Activated CD8-positive, alpha-beta T cell treated with anti-CD3 and anti-CD28 coated beads, Interleukin-2, amount 10 ng/mL, durations not matched to agents 7 days and 5 days (primary cell): ENCODE measurements at regions not wholly inside any gene's neighbourhood (a gene's known extent, or its start where the extent isn't known, plus 50 kb on each side); places are given as distances from the start of the nearest gene placed in this dataset.

Experiments used
- ATAC-seq: fragments of 150-1000 bp; cut with Tn5 transposase; one replicate; pipeline ENCODE4 v1.10.0; 2021; ENCODE audit warnings: moderate library complexity
- CTCF ChIA-PET: fragments of 350-600 bp; sonication (Branson Sonifier 250); formaldehyde crosslinking; loops from one replicate; lab custom pipeline; 2021; ENCODE audit warnings: antibody characterized with exemption; lab: Charles Lee
- POLR2A ChIA-PET: fragments of 350-600 bp; sonication (Branson Sonifier 250); formaldehyde crosslinking; loops from one replicate; lab custom pipeline; 2021; ENCODE audit warnings: antibody characterized with exemption; lab: Charles Lee
- DNase-seq: peaks from one replicate; pipeline ENCODE4 v3.0.0-alpha.2; 2020
- H3K27ac Mint-ChIP-seq: one replicate; pipeline ENCODE4 v1.8.0; 2021; ENCODE audit warnings: mild to moderate bottlenecking, mixed read lengths
- H3K27me3 Mint-ChIP-seq: one replicate; pipeline ENCODE4 v1.8.0; 2021; ENCODE audit warnings: low read depth, mixed read lengths
- H3K36me3 Mint-ChIP-seq: one replicate; pipeline ENCODE4 v1.8.0; 2021; ENCODE audit warnings: low read depth, mixed read lengths
- H3K4me1 Mint-ChIP-seq: one replicate; pipeline ENCODE4 v1.8.0; 2021; ENCODE audit warnings: low read depth, mixed read lengths
- H3K4me3 Mint-ChIP-seq: one replicate; pipeline ENCODE4 v1.8.0; 2021; ENCODE audit warnings: mild to moderate bottlenecking, mixed read lengths
- H3K9me3 Mint-ChIP-seq: one replicate; pipeline ENCODE4 v1.8.0; 2022; ENCODE audit warnings: mixed read lengths; ENCODE audit not compliant: insufficient read depth

DNA sequence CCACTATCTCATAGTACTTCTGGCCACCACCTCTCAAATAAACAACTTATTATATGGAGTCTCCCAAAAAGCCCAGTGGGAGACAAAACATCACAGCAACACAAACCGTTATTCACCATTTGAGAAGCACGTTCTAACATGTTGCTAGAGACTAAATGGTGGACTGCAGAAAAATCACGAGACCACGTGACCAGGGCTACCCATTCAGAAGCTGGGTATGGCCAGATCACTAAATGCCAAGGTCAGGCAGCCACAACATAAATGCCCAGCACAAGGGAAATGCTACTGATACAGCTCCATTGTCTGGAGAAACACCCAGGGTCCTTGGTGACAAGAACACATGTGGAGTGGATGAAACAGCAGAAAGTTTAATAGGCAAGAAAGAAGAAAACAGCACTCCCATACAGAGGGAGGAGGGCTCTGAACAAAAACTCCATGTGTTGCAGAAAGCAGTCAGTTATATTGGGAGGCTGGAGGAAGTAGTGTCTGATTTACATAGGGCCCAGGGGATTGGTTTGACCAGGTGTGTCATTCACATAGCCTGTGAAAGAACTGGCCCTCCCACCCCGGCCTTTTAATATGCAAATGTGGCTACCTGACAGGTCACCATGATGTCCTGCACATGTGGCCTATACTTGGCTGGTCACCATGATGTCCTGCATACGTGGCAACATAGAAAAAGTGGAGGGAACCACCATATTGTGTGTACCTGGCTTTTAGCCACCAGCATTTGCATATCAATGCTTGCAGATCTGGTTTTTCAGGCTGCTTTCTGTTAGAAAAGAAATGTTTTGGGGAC, 97.2 kb downstream of the TRIM36 start:
- DNase-seq, result no peak
- Mint-ChIP-seq H3K9me3 (no peaks in the 10 kb centered on the region), H3K36me3 (no peaks in the 10 kb centered on the region), H3K4me1 (peaks cover 10% of the 10 kb centered on the region), H3K27ac (no peak overlapping the region), H3K27me3 (peaks cover 16% of the 10 kb centered on the region), H3K4me3 (no peak overlapping the region)
- ChIA-PET POLR2A (interaction anchor here (0.6 kb wide), 1 partner anchor 503 kb away, joined by 3 read pairs; no protein-coding TSS in a partner anchor), CTCF (no interaction called here)
- no peak for ATAC-seq

DNA sequence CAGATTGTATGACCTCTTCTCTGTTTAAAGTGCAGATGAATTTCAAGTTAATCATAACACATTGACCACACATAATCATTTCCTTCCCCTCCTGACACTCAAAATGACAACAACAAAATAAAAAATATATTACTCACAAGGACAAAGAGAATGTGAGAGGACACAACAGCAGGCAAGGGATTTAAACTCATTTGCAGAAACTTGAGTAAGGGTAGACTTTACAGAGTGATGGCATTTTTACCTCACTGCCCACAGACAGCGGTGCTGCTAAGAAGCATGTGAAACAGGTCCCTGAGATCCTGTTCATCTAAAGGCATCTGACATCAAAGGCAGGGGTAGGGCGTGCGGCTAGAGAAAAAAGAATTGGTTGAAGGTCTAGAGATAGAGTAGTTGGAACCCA, 99.0 kb downstream of the TRIM36 start:
- DNase-seq, result no peak
- Mint-ChIP-seq H3K27me3 (peaks cover 11% of the 10 kb centered on the region), H3K4me3 (no peak overlapping the region), H3K4me1 (peaks cover 10% of the 10 kb centered on the region), H3K27ac (no peak overlapping the region), H3K9me3 (no peaks in the 10 kb centered on the region), H3K36me3 (no peaks in the 10 kb centered on the region)
- POLR2A ChIA-PET, result no interaction called here
- CTCF ChIA-PET, result no interaction called here
- ATAC-seq, result no peak

DNA sequence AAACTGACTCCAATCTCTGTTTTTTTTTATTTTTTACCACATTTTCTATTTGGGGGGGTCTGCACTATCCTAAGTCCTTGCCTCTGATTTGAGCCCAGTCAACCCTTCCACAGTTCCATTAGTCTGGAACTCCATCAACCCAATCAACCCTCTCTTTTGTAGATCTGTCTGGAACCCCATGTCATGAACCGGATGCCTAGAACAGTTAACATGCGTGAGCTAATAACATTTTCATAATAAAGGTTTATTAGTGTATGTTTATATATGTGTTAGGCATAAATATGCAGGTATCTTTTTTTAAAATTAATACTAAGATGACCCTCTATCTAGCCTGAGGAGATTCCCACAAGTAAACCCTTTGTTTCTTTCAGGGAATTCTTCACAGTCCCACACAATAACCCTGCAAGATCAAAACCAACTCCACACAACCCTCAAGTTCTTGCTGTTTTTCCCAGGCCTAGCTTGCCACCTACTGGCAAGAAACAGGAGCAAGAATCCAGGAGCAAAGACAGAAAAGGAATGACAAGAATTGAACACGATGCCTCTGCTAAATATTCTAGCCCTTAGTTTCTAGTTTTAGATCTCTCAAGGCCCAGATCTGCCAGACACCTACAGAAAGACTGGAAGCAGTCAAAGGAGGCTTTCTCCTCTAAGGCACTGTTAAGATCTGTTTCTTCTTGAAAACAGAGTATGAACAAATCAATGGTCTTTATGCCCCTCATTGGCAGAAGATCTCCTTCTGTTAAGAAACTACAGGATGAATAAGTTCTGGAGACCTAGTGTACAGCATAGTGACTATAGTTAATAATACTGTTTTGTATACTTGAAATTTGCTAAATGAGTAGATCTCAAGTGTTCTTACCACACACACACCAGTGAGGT, 100.4 kb downstream of the TRIM36 start:
- H3K27ac Mint-ChIP-seq, result no peak overlapping the region
- H3K4me3 Mint-ChIP-seq, result no peak overlapping the region
- ChIA-PET CTCF (interaction anchor here (0.7 to 1.4 kb wide), 5 partner anchors 23 to 1457 kb away, joined by 3 to 5 read pairs (median 3); no protein-coding TSS in a partner anchor), POLR2A (interaction anchor here (0.6 kb wide), 1 partner anchor 193 kb away, joined by 4 read pairs; no protein-coding TSS in a partner anchor)
- ATAC-seq (peak; percentile 27), DNase-seq (no peak)
- H3K27me3 Mint-ChIP-seq, result peaks cover 4% of the 10 kb centered on the region
- H3K9me3 Mint-ChIP-seq, result no peaks in the 10 kb centered on the region
- H3K36me3 Mint-ChIP-seq, result no peaks in the 10 kb centered on the region
- H3K4me1 Mint-ChIP-seq, result peaks cover 10% of the 10 kb centered on the region

DNA sequence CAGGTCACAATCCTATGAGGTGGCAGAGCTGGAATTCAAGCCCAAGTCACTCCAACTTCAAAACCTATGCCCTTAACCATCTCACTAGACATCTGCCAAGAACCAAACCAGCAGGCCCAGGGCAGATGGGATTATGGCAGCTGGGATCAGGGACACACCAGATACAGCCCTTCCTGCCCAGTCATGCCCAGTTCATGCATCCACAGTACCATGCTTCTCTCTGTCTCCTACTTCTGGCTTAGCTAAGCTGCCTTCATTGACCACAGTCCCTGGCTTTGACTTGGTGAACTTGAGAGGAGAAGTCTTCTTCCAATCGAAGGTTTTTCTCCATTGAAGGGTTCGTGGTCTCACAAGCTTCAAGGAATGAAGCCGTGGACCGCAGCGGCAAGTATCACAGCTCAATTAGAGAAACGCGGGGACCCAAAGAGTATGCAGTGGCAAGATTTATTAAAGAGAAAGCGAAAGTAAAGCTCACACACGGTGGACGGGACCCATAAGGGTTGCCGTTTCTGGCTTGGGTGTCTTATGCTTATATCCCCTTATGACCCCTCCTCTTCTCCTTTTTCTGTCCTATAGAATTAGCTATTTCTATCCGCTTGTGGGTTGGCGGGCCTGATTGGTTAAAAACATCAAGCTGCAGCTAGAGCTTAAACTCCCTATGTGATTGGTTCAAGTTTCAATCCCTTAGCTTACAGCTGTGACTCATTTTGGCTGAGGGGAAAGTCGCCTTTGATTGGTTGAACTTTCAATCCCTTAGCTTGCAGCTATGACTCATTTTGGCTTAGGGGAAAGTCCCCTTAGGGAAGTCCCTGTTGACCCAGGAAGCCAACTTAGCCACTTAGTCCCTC, 101.2 kb downstream of the TRIM36 start:
- ChIA-PET CTCF (interaction anchor here (0.7 to 1.4 kb wide), 3 partner anchors 24 to 236 kb away, joined by 3 to 4 read pairs (median 3); no protein-coding TSS in a partner anchor), POLR2A (interaction anchor here (0.6 kb wide), 1 partner anchor 194 kb away, joined by 4 read pairs; no protein-coding TSS in a partner anchor)
- H3K4me3 Mint-ChIP-seq, result peak overlapping the region; percentile 41
- ATAC-seq, result peak; percentile 47
- H3K4me1 Mint-ChIP-seq, result peaks cover 10% of the 10 kb centered on the region
- no peaks in the 10 kb centered on the region for H3K9me3 Mint-ChIP-seq
- H3K27me3 Mint-ChIP-seq, result peaks cover 6% of the 10 kb centered on the region
- peak; percentile 27 for DNase-seq
- H3K36me3 Mint-ChIP-seq, result no peaks in the 10 kb centered on the region
- H3K27ac Mint-ChIP-seq, result peak overlapping the region; percentile 28

DNA sequence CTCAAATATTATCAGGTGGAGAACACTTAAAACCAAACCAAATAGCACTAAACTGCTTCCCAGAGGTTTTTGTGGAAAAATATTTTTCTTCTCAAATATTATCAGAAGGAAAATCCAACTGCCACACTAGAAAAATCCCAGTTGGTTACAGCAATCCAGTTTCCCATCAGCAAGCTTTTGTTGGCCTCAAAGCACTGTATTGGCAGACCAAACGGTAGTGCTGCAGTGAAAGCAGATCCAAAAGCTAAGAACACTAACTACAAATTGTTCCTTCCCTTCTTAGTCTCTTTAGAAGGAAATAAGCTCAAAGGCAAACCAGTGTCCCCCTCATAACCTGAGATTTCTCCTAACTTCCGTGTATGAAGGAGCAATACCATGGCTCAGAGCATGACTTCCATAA, 105.3 kb downstream of the TRIM36 start:
- no peaks in the 10 kb centered on the region for H3K9me3 Mint-ChIP-seq

DNA sequence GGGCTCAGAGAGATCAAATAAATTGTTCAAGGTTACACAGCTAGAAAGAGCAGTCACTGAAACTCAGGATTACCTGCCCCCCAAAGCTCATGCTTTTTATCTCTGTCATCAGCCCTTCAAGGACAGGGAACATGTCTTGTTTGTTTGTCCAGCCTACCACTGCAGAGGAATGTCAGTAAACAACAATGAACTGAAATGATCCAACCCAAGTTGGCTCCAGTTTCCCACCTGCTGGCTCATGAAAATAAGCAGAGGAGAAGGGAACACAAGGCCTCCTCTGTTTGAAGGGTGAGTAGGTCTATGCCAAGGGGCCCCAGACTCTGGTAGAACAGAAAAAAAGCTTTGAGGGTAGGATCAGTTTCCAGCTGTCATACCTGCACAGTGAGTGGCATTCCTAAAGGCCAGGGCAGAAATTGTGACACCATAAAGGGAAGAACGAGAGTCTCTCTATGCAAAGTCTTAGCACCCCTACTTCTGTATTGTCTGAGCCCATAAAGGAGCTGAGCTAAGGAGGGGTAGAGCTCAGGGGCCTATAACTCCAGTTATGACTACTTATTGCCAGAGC, 115.2 kb downstream of the TRIM36 start:
- ATAC-seq (no peak), DNase-seq (no peak)
- no peaks in the 10 kb centered on the region for H3K4me1 Mint-ChIP-seq
- CTCF ChIA-PET, result no interaction called here
- H3K36me3 Mint-ChIP-seq, result no peaks in the 10 kb centered on the region
- no peaks in the 10 kb centered on the region for H3K27me3 Mint-ChIP-seq
- no peak overlapping the region for H3K4me3 Mint-ChIP-seq
- H3K9me3 Mint-ChIP-seq, result no peaks in the 10 kb centered on the region
- H3K27ac Mint-ChIP-seq, result no peak overlapping the region
- POLR2A ChIA-PET, result no interaction called here

More for the DNA sequence above, 105.3 kb downstream of the TRIM36 start:
- H3K27ac Mint-ChIP-seq, result no peak overlapping the region
- no peaks in the 10 kb centered on the region for H3K36me3 Mint-ChIP-seq
- H3K4me3 Mint-ChIP-seq, result no peak overlapping the region
- no peak for ATAC-seq
- DNase-seq, result no peak
- peaks cover 2% of the 10 kb centered on the region for H3K27me3 Mint-ChIP-seq
- POLR2A ChIA-PET, result no interaction called here
- peaks cover 8% of the 10 kb centered on the region for H3K4me1 Mint-ChIP-seq
- CTCF ChIA-PET, result no interaction called here

DNA sequence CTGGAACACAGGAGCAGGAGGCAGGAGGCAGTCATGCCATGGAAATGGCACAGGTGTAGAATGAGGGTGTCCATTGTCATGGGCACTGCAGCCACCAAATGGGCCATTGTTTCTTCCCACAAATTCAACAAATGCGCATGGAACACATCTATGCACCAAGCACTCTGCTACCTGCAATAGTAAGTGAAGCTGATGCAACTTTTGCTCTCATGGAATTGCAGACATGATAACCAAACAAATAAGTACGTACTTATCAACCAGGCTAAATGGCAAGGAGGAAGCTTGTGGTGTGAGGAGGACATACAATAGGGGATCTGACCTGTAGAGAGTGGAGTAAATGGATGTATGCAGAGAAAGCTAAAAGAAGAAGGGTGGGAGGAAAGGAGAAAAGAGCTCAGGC, 116.8 kb downstream of the TRIM36 start:
- ChIA-PET CTCF (no interaction called here), POLR2A (no interaction called here)
- H3K27ac Mint-ChIP-seq, result no peak overlapping the region
- ATAC-seq (no peak), DNase-seq (no peak)
- no peaks in the 10 kb centered on the region for H3K36me3 Mint-ChIP-seq
- H3K4me3 Mint-ChIP-seq, result no peak overlapping the region
- H3K4me1 Mint-ChIP-seq, result no peaks in the 10 kb centered on the region
- H3K9me3 Mint-ChIP-seq, result no peaks in the 10 kb centered on the region
- no peaks in the 10 kb centered on the region for H3K27me3 Mint-ChIP-seq

DNA sequence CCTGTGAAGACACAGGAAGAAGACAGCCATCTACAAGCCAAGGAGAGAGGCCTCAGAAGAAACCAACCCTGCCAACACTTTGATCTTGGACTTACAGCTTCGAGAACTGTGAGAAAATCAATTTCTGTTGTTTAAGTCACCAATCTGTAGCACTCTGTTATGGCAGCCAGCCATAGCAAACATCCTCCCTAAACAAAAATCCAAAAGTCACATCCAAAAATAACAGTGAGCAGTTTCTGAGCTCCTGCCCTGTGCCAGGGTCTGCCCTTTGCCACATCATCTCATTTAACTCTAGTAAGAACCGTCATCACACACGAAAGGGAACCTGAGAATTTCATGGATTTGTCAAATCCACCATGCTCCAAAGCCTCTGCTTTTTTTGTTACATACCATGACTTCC, 118.8 kb downstream of the TRIM36 start:
- ChIA-PET CTCF (no interaction called here), POLR2A (no interaction called here)
- Mint-ChIP-seq H3K9me3 (no peaks in the 10 kb centered on the region), H3K36me3 (no peaks in the 10 kb centered on the region), H3K4me1 (no peaks in the 10 kb centered on the region), H3K27ac (no peak overlapping the region), H3K27me3 (no peaks in the 10 kb centered on the region), H3K4me3 (no peak overlapping the region)
- no peak for DNase-seq
- ATAC-seq, result no peak

DNA sequence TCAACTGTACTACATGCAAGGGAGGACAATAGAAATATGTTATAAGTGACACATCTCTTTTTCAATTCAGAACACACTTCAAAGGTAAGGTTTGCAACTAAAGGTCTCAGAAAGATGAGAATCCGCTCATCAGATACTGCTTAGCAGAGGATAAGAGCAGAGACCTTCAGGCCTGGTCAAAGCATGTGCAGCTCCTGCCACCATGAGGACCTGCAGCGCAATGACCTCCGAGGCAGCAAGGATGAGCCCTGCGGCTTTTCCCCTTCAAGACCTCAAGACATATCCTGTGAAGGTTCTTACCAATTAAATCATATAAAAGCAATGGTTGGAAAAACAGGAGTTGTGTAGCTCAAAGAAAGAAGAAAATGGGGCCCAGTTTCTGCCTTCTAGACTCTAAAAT, 135.8 kb downstream of the TRIM36 start:
- ATAC-seq, result no peak
- Mint-ChIP-seq H3K4me3 (no peak overlapping the region), H3K27ac (no peak overlapping the region), H3K9me3 (peaks cover 17% of the 10 kb centered on the region), H3K27me3 (no peaks in the 10 kb centered on the region), H3K4me1 (no peaks in the 10 kb centered on the region), H3K36me3 (no peaks in the 10 kb centered on the region)
- DNase-seq, result no peak
- ChIA-PET POLR2A (no interaction called here), CTCF (no interaction called here)

DNA sequence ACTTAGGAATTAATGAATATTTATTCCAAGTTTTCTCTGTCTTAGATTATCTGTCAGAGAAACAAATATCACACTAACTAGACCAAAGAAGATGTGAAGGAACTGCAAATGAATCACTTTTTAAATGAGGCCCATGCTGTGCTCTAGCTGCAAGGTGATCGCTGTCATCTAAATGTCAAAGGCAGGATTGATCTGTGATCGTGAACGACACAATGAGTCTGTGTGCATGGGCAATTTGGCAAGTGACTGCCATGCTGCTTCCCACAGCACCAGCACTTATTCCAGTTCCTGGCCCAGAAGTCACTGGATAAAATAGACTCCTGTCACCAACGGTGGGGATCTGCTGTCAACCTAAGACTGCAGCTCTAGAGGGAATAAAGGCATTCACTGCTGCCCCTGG, 141.2 kb downstream of the TRIM36 start:
- no peaks in the 10 kb centered on the region for H3K9me3 Mint-ChIP-seq
- no peaks in the 10 kb centered on the region for H3K4me1 Mint-ChIP-seq
- H3K4me3 Mint-ChIP-seq, result no peak overlapping the region
- DNase-seq, result no peak
- no peaks in the 10 kb centered on the region for H3K27me3 Mint-ChIP-seq
- no peak overlapping the region for H3K27ac Mint-ChIP-seq
- CTCF ChIA-PET, result no interaction called here
- POLR2A ChIA-PET, result no interaction called here
- H3K36me3 Mint-ChIP-seq, result no peaks in the 10 kb centered on the region
- ATAC-seq, result no peak

DNA sequence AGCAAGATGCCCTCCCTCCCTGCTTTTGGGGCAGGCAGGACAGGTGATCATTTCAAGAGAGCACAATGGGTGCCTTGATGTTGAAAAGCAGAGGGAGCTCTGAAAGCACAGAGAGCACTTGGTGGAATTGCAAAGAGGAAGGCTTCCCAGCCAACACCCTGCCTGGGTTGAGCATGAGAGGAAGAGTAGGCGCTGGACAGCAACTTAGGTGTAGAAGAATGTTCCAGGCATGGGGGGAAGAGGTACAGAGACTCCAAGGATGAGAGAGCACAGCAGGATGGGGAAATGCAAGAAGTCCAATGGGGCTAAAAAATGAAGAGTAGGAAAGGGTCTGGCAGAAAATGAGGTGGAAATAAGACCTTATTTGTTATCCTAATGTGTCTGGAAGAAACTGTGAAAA, 144.8 kb downstream of the TRIM36 start:
- Mint-ChIP-seq H3K4me1 (no peaks in the 10 kb centered on the region), H3K9me3 (no peaks in the 10 kb centered on the region), H3K36me3 (no peaks in the 10 kb centered on the region), H3K27ac (no peak overlapping the region), H3K4me3 (no peak overlapping the region), H3K27me3 (no peaks in the 10 kb centered on the region)
- ChIA-PET POLR2A (no interaction called here), CTCF (no interaction called here)
- ATAC-seq (no peak), DNase-seq (no peak)
